GM18520 (cell line): ENCODE measurements at regions not wholly inside any gene's neighbourhood (a gene's known extent, or its start where the extent isn't known, plus 50 kb on each side); places are given as distances from the start of the nearest gene placed in this dataset.
"Not testable (repeated sequence)": the region's sequence is repeated elsewhere in the genome, so short reads cannot be mapped to it uniquely, and the experiment has no call there.

Source experiments
- ATAC-seq: cut with Tn5 transposase; IDR thresholded peaks from one replicate; pipeline ENCODE4 v1.9.1; 2021; ENCODE audit not compliant: unreplicated experiment

DNA sequence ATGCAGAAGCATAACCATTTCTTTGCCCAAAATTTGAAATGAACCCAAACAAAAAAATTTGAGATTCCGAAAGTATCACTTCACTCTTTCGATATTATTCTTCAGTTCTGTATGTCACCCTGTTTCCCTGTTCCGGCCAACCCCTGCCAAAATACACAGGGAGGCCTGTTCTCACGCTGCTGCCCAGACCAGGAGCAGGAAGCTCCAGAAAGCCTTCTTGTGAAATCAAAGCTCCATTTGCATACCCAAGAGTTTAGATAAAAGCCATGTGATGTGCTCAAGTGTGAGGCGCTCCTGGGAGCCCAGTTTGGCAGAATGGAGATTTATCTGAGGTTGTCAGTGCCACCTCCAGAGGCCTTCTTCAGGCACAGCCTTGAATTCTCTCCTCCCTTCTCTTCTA, 236.2 kb downstream of the FGFR2 start:
- no peak for ATAC-seq

DNA sequence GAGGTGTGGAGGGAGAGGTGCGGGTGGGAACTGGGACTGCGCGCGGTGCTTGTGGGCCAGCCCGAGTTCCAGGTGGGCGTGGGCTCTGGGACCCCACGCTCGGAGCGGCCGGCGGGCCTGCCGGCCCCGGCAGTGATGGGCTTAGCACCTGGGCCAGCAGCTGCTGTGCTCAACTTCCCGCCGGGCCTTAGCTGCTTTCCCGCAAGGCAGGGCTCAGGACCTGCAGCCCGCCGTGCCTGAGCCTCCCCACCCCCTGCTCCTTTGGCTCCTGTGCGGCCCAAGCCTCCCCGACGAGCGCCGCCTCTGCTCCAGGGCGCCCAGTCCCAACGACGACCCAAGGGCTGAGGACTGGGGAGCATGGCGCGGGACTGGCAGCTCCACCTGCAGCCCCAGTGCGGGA, 232.7 kb downstream of the FGFR2 start:
- ATAC-seq: no peak

DNA sequence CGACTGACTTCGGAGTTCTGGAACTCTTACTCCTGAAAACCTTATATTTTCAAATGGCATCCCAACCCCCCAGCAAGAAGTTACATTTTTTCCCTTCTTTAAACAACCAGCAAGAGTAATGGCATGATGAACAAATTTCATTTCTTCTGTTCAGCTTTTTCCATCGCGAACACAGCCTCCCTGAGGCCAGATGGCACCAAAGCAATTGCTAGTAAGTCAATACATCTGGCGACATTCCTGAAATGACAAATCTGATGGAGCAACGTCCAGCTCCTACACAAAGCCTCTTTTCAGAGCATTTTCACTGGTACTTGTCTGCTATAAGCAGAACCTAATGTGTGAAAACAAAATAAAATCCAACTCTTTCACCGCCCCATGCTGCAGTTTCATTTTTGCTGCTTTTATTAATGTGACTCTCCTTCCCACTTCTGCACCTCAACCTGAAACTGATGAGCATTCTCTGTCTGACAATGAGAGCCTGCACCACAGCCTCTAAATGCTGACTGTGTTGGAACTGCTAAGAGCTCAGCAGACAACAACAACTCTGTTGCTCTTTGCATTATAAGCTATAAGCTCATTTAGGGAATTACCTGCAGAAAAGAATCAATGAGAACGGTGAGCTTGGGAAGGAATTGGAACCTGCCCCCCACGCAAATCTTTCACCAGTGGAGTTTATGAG, 229.8 kb downstream of the FGFR2 start:
- no peak for ATAC-seq

DNA sequence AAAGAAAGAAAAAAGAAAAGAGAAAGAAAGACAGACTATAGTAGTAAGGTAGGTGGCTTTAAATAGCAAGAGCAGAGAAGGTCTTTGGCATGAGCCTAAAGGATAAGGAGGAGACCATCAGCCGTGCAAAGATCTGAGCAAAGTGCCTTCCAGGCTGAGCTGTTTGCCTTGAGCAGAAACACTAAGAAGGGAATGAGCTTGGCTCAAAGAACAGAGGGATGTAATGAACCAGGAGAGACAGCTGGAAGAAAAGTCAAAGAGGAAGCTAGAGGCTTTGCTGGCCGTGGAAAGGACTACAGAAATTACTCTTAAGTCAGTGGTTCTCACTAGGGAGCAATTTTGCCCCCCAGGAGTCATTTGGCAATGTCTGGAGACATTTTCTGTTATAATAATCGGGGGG, 228.6 kb downstream of the FGFR2 start:
- no peak for ATAC-seq

DNA sequence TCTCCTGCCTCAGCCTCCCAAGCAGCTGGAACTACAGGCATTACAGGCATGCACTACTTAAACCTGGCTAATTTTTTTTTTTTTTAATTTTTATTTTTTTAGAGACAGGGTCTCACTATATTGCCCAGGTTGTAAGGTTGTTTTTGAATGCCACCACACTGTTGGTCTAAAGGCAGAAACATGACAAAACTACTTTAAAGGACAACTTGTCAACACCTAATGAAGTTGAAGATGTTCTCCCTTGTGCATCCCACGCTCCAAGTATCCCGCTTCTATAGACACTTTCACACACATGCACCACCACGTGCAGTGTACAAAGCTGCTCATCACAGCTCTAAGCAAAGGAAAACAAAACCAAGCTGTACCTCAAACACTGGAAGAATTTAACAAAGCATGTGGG, 226.4 kb downstream of the FGFR2 start:
- no peak for ATAC-seq

DNA sequence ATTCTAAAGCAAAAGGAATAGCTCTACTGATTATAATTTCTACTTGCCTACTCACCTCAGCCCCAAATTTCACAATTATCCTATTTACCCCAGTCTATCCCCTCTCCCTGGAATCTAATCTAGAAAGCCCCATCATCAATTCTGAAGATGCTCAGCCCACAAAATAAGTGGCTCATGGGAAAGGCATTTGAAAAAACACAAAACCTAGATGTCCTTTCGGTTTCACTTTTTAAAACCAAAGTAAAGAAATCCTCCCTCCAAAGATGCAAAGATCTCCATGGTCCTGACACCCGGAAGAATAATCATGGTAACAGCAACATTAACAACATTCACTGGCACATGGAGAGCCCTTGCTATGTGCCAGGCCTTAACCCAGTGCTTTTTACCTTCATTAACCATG, 224.8 kb downstream of the FGFR2 start:
- ATAC-seq: no peak

DNA sequence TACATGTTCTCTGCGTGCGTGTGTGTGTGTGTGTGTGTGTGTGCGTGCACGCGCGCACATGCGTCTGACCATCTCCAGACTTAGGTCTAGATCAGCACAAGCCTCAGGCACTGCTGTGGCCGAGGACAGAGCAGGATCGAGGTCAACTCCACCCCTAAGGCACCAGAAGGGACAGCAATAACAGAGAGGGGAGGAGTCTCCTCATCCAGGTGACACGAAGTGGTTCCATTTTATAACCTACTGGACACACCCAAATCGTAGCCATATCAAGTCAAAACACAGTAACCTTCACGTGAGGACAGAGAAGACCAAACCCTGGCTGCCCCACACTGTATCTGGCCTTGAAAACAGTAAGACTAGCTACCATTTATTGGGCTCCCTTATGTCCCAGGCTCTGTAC, 224.1 kb downstream of the FGFR2 start:
- ATAC-seq: no peak

DNA sequence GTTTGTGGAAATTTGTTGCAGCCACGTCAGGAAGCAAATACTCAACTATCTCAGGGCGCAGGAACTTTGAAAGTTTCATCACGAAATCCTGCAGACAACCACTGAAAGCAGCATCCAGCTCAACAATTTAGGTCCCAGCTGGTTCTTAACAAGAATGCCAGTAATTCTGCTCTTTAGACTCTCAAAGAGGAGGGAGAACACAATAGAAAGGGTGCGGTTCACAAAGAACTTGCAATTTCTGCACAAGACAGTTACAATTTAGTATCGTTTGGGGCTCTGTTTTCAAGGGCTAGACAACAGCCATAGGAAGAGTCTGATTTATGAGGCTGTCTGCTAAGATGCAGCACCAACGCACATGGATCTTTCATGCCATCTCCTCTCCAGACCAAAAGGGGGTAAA, 223.1 kb downstream of the FGFR2 start:
- no peak for ATAC-seq

DNA sequence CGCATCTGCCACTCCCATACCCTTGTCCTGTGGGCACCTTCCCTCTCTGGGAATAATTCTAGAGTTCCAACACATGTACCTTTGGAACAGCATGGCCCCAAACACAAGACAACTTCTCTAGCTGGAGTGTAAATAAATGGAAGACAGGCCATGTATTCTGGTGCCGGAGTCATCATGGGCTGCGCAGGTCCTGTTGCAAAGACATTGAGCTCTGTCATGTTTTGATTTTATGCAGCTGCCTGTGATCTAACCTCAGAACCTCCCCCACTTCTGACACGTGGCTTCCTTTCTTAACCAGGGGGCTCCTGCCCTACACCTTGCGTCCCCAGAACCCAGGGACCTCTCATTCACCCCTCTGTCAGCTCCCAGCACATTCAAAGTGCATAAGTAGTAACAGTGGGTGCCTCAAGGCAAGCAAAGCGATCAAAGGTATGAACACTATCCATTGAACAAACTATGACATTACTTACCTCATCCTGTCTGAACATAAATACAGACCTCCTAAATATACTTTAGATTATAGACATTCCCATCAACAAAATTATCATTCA, 219.9 kb downstream of the FGFR2 start:
- ATAC-seq: no peak

DNA sequence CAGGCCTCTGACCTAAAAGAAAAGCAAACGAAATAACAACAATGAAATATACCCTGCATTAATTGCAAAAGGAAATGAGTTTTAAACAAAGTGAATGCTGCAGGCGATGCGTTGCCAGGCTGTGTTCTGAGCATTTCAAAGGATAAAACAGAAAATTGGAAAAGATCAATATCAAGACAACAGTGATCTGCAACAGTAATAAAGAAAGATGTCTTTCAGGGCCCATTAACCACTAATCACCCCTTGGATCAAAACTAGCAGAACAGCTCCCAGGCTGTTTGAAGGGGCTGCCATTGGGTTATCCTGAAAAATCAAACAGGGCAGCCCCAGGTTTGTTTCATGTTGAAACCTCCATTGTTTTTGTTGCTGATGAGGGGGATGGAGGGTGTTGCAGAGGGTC, 219.2 kb downstream of the FGFR2 start:
- no peak for ATAC-seq

DNA sequence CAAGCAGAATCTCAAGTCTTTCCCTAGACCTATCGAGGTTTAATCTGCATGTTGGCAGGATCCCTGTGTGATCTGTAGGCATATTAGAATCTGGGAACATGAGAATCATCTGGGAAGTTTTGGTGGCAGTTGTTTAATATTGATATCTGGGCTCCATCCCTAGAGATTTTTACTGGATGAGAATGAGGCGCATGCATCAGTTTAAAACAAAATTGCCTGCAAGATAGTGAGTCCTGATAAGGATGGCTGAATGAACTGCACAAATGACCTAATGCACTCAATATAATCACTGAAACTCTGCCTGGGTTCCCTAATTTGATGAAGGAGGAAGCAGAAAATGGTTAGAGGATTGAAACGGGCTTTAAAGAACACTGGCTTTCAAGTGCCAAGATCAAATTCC, 218.0 kb downstream of the FGFR2 start:
- no peak for ATAC-seq

DNA sequence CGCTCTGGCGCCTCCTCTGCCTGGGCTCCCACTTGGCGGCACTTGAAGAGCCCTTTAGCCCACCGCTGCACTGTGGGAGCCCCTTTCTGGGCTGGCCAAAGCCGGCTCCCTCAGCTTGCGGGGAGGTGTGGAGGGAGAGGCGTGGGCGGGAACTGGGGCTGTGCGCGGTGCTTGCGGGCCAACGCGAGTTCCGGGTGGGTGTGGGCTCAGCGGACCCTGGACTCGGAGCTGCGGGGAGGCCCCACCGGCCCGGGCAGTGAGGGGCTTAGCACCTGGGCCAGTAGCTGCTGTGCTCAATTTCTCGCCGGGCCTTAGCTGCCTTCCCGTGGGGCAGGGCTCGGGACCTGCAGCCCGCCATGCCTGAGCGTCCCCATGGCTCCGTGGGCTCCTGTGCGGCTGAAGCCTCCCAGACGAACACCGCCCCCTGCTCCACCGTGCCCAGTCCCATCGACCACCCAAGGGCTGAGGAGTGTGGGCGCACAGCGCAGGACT, 216.2 kb downstream of the FGFR2 start:
- ATAC-seq: not testable (repeated sequence)

DNA sequence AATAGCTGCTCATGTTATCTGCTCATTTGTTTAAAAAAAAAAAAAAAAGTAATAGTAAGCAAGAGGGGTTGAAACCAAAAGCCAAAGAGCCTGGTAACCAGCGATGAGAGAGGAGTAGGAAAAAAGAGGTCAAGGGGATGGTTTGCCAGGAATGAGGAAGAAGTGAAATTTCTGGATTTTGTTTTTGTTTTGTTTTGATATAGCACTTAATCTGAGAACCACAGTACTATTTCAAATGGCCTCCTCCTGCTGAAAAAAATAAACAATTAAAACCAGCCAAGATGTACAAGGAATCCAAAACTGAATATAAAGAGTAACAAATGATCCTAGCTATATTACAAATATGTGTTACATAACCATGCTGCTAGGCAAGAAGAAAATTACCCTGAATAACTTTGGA, 213.1 kb downstream of the FGFR2 start:
- ATAC-seq: no peak

DNA sequence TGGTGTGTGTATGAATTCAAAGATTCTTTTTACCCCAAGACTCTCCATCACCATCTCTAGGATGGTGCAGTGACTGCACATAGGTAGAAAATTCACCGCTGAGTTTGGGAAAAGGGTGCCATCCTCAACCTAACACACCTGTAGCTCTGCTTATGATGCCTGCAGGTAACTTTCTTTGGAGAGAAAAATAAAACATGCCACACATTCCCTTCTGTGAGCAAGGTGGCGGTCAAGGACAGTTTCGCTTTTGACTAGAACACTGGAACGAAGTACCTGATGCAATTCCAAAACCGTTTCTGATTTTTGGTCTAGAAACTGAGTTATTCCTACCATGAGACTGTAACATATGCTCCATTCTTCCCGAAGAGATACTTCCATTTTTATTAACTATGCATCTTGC, 205.6 kb downstream of the FGFR2 start:
- no peak for ATAC-seq

DNA sequence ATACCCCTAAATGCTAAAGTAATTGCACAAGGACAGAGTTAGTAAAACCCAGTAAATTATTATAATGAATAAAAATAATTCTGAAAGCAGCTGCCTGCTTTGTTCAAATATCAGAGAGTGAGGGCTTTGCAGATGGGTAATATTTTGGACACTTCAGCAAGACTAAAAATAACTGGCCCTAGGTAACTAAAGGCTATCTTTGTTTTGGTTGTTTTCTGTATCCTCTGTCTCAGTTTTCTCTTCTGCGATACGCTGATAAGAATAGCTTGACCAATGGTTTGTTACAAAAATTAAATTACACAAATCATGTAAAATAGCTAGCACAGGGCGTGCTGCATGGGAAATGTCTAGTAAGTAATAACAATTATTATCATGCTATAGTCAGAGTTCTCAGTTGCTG, 204.7 kb downstream of the FGFR2 start:
- ATAC-seq: no peak

DNA sequence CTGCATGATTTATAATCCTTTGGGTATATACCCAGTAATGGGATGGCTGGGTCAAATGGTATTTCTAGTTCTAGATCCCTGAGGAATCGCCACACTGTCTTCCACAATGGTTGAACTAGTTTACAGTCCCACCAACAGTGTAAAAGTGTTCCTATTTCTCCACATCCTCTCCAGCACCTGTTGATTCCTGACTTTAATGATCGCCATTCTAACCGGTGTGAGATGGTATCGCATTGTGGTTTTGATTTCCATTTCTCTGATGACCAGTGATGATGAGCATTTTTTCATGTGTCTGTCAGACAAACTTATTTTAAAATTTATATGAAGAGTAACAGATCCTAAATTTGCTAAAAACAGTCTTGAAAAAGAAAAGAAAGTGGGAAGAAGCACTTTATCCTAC, 197.7 kb downstream of the FGFR2 start:
- ATAC-seq: not testable (repeated sequence)

DNA sequence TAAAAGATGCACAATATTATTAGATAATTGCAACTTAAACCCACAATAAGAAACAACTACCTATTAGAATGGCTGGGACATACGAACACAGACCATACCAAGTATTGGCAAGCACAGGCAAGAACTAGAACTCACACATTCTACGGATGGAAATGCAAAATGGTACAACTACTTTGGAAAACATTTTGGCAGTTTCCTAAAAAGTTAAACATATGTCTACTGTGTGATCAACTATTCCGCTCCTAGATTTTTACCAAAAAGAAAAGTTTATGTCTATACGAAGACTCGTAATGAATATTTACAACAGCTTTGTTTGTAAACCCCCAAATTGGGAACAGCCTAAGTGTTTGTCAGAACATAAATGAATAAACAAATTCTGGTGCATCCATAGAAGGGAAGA, 194.7 kb downstream of the FGFR2 start:
- no peak for ATAC-seq

DNA sequence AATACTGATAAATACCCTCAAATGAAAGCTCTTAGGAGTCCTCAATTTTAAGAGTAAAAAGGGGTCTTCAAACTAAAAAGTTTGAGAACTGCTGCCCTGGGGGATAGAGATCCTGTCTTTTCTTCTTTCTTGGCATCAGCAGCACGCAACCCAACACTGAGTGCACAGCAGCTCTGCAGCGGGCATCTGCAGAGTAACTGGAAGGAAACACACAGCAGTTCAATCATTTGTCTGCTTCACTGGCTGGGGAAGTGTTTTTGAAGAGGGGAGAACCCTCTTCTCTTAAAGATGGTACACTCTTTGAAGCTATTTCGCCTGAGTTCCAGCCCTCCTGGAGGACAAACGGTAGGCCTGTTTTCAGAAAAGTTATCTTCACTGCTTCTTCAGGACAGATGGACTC, 193.6 kb downstream of the FGFR2 start:
- ATAC-seq: no peak

DNA sequence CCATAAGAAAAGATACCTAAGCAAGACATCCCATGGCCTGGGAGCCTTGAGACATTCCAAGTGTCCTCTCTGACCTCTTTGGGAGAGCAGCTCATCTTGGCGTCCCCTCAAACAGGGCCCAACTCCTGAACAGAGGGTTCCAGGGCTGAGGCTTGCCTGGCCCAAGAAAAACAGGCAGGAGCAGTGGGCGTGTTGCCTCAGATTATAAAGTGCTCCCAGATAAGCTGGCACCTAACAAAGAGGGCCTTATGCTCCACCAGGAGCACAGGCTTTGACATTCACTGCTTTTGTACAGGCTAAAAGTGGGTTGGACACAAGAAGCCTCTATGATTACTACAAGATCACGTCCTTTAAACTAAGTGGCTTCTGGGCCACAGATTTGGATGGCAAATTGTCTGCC, 193.1 kb downstream of the FGFR2 start:
- ATAC-seq: no peak

DNA sequence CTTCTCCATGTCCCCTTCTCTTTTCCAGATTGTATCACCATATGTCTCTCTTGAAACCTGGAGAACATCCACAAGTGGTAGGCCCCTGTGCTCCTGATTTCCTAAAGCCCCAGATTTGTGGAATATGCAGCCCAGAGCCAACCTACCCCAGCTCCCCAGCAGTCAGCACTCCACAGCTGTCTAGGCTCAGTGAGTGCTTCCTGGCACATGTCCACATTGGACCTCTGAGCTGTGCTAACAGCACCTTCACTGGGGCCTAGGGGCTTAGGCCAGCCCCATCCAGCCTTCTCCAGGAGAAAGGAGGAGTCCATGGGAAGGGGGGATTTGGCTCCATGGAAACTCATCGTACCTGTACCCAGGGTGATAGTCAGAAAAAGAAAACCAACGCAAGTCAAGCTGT, 192.7 kb downstream of the FGFR2 start:
- ATAC-seq: no peak

DNA sequence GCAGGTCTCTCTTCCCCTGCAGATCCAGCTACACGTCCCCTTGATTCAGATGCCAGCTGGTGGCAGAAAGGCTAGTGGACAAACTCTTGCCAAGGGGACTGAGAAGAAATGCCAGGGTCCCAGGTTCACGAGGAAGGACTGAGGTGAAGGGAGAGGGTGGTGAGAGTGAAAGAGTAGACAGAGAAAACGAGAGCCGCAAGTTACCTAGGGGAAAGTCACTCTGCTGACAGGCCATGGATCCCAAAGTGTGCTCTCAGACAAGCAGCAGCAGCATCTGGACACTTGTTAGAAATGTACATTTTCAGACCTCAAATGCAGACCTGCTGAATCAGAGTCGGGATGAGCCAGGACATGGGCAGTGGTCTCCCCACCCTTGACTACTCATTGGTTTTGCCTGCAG, 192.3 kb downstream of the FGFR2 start:
- ATAC-seq: no peak

DNA sequence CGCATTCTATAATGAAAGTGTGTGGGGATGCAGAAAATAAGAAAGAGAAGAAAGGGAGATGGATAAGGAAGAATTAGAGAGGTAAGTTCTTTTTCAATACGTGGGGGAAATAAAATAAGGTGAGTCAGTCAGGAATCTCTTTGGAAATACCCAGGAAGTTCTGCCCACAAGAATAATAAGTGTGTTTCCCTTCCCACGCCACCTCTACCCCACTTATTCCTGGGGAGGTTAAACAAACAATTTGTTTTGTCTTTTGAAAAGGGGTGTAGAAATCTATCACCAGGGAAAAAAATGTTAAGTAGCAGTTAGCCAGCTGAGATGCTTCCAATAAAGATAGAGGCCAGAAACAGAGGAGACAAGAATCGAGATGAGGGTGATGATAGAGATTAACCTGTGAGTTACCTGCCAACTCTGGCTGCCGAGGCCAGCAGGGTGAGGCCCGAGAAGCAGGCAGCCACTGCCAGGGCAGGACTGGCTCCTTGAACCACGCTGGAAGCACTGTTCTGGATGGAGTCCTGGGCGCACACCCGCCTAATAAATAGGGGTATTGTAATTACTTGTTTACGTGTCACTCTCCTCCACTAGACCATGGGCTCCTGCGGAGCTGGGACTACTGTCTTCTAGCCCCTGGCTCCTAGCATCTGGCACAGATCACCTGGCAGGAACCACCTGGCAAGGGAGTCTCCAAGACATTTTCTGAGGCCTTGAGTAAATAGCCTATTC, 191.3 kb downstream of the FGFR2 start:
- ATAC-seq: no peak
